HEK293 (cell line): ENCODE measurements at regions not wholly inside any gene's neighbourhood (a gene's known extent, or its start where the extent isn't known, plus 50 kb on each side); places are given as distances from the start of the nearest gene placed in this dataset.

Experiments
- CTCF ChIA-PET: fragments of 350-600 bp; formaldehyde crosslinking; extraction: SDS; loops from one replicate; lab custom pipeline; 2021; ENCODE audit warnings: antibody characterized with exemption; lab: Yijun Ruan, JAX
- POLR2A ChIA-PET: fragments of 300-600 bp; formaldehyde crosslinking; extraction: SDS; loops from one replicate; lab custom pipeline; 2020; ENCODE audit warnings: antibody characterized with exemption, inconsistent platforms; lab: Yijun Ruan, JAX
- H3K27ac ChIP-seq: fragments of 200-500 bp; sonication (Bioruptor generic); 2 replicates; pipeline ENCODE4 v1.5.1; 2014; ENCODE audit warnings: low read depth, low read length, control low read depth, inconsistent platforms; ENCODE audit errors: extremely low read depth
- H3K36me3 ChIP-seq, 2 experiments: fragments of 200-500 bp in 1 of 2; sonication (Bioruptor generic) in 1 of 2; 1 replicate in 1 of 2; 2 replicates in 1 of 2; pipeline ENCODE4 v1.5.1; 2014 to 2017; ENCODE audit warnings: inconsistent platforms in 2 of 2, low read length in 2 of 2; ENCODE audit not compliant: control insufficient read depth in 2 of 2, insufficient read depth in 1 of 2
- H3K4me1 ChIP-seq: fragments of 200-500 bp; sonication (Bioruptor generic); 2 replicates; pipeline ENCODE4 v1.5.1; 2014; ENCODE audit warnings: mild to moderate bottlenecking, low read length, inconsistent platforms; ENCODE audit not compliant: control insufficient read depth, insufficient read depth
- H3K4me3 ChIP-seq: 2 replicates; pipeline ENCODE4 v1.5.1; 2011; ENCODE audit warnings: low read depth, mild to moderate bottlenecking, control low read depth, low read length, moderate library complexity
- H3K9me3 ChIP-seq: fragments of 200-500 bp; sonication (Bioruptor generic); 2 replicates; pipeline ENCODE4 v1.5.1; 2014; ENCODE audit warnings: low read depth, low read length, inconsistent platforms; ENCODE audit not compliant: control insufficient read depth, insufficient read depth
- AEBP2 ChIP-seq: fragments of 450-650 bp; formaldehyde crosslinking; IDR thresholded peaks from 2 replicates; pipeline ENCODE4 v1.5.1; 2016; ENCODE audit warnings: missing biosample characterization, missing genetic modification characterization, borderline replicate concordance
- EGR2 ChIP-seq: fragments of 450-650 bp; formaldehyde crosslinking; IDR thresholded peaks from 2 replicates; pipeline ENCODE4 v1.5.1; 2016; ENCODE audit warnings: low read depth, missing biosample characterization, missing genetic modification characterization
- SP7 ChIP-seq: fragments of 450-650 bp; formaldehyde crosslinking; IDR thresholded peaks from 2 replicates; pipeline ENCODE4 v1.5.1; 2016; ENCODE audit warnings: missing biosample characterization, missing genetic modification characterization
- ZBTB26 ChIP-seq: fragments of 450-650 bp; formaldehyde crosslinking; optimal IDR thresholded peaks from 2 replicates; pipeline ENCODE3; 2016; ENCODE audit warnings: missing biosample characterization, mild to moderate bottlenecking, missing genetic modification characterization
- ZIC2 ChIP-seq: fragments of 450-650 bp; formaldehyde crosslinking; IDR thresholded peaks from 2 replicates; pipeline ENCODE4 v1.5.1; 2016; ENCODE audit warnings: missing biosample characterization, missing genetic modification characterization
- ZNF155 ChIP-seq: fragments of 450-650 bp; formaldehyde crosslinking; IDR thresholded peaks from 2 replicates; pipeline ENCODE4 v1.5.1; 2016; ENCODE audit warnings: missing biosample characterization, missing genetic modification characterization
- ZNF24 ChIP-seq: fragments of 450-650 bp; formaldehyde crosslinking; IDR thresholded peaks from 2 replicates; pipeline ENCODE4 v1.5.1; 2016; ENCODE audit warnings: missing biosample characterization, missing genetic modification characterization
- ZNF274 ChIP-seq, 2 experiments: fragments of 200-500 bp in 1 of 2; fragments of 450-650 bp in 1 of 2; sonication (Bioruptor generic) in 1 of 2; formaldehyde crosslinking in 1 of 2; IDR thresholded peaks; 2 replicates each; pipeline versions ENCODE4 v1.5.1 to v1.6.1; 2014 to 2016; ENCODE audit warnings: borderline replicate concordance in 1 of 2, inconsistent platforms in 1 of 2, low read length in 1 of 2, missing biosample characterization in 1 of 2, missing genetic modification characterization in 1 of 2
- ZNF280D ChIP-seq: fragments of 450-650 bp; formaldehyde crosslinking; IDR thresholded peaks from 2 replicates; pipeline ENCODE4 v1.5.1; 2016; ENCODE audit warnings: missing biosample characterization, missing genetic modification characterization
- ZNF354C ChIP-seq: fragments of 450-650 bp; formaldehyde crosslinking; IDR thresholded peaks from 2 replicates; pipeline ENCODE4 v1.5.1; 2016; ENCODE audit warnings: missing biosample characterization, missing genetic modification characterization, low read depth, borderline replicate concordance
- ZNF398 ChIP-seq: fragments of 450-650 bp; formaldehyde crosslinking; IDR thresholded peaks from 2 replicates; pipeline ENCODE4 v1.5.1; 2017; ENCODE audit warnings: missing biosample characterization, missing genetic modification characterization
- ZNF433 ChIP-seq: fragments of 450-650 bp; formaldehyde crosslinking; IDR thresholded peaks from 2 replicates; pipeline ENCODE4 v1.5.1; 2016; ENCODE audit warnings: missing biosample characterization, missing genetic modification characterization, low read depth
- ZNF513 ChIP-seq: fragments of 450-650 bp; IDR thresholded peaks from 2 replicates; pipeline ENCODE4 v1.5.1; 2018; ENCODE audit warnings: missing biosample characterization, missing genetic modification characterization
- ZNF544 ChIP-seq: fragments of 450-650 bp; formaldehyde crosslinking; IDR thresholded peaks from 2 replicates; pipeline ENCODE4 v1.5.0; 2017; ENCODE audit warnings: missing biosample characterization, missing genetic modification characterization
- ZNF596 ChIP-seq: fragments of 450-650 bp; IDR thresholded peaks from 2 replicates; pipeline ENCODE4 v1.5.0; 2018; ENCODE audit warnings: missing biosample characterization, mild to moderate bottlenecking, missing genetic modification characterization, moderate library complexity
- ZNF791 ChIP-seq: fragments of 450-650 bp; formaldehyde crosslinking; IDR thresholded peaks from 2 replicates; pipeline ENCODE4 v1.5.1; 2016; ENCODE audit warnings: missing biosample characterization, missing genetic modification characterization
- ZNF792 ChIP-seq: fragments of 450-650 bp; formaldehyde crosslinking; IDR thresholded peaks from 2 replicates; pipeline ENCODE4 v1.5.1; 2016; ENCODE audit warnings: missing biosample characterization, missing genetic modification characterization
- ZXDB ChIP-seq: fragments of 450-650 bp; formaldehyde crosslinking; IDR thresholded peaks from 2 replicates; pipeline ENCODE4 v1.5.1; 2016; ENCODE audit warnings: missing biosample characterization, missing genetic modification characterization

GRCh38 chr9:135198586-135199285, 111.3 kb downstream of the OLFM1 start:
- CTCF ChIA-PET, result interaction anchor here (0.6 kb wide), 1 partner anchor 76 kb away, joined by 3 read pairs; no protein-coding TSS in a partner anchor

More at GRCh38 chr9:135198586-135199285, 111.3 kb downstream of the OLFM1 start:
- Histone ChIP-seq H3K9me3 (no peaks in the 10 kb centered on the region), H3K4me3 (no peak overlapping the region), H3K4me1 (no peaks in the 10 kb centered on the region), H3K27ac (no peak overlapping the region), H3K36me3 (no peaks in the 10 kb centered on the region)
- POLR2A ChIA-PET, result no interaction called here
- TF ChIP-seq ZNF24 (tag by site-specific recombination) (no peak), SP7 (no peak), ZNF596 (tag by site-specific recombination) (no peak), ZNF354C (tag by site-specific recombination) (no peak), ZXDB (tag by site-specific recombination) (no peak), ZNF398 (tag by site-specific recombination) (no peak), ZNF433 (tag by site-specific recombination) (no peak), EGR2 (tag by site-specific recombination) (no peak), ZIC2 (tag by site-specific recombination) (no peak), ZNF280D (tag by site-specific recombination) (no peak), ZNF791 (tag by site-specific recombination) (no peak), ZNF513 (tag by site-specific recombination) (no peak), ZNF792 (tag by site-specific recombination) (no peak), ZNF274 (IDR thresholded peaks at IDR 0.05; ENCODE audit: low read length) (no peak), ZNF274 (tag by site-specific recombination; IDR thresholded peaks at IDR 0.05; ENCODE audit: borderline replicate concordance) (no peak), ZBTB26 (no peak), ZNF155 (no peak), ZNF544 (tag by site-specific recombination) (no peak), AEBP2 (tag by site-specific recombination) (no peak)
